HCT116 (cell line): ENCODE measurements at regions not wholly inside any gene's neighbourhood (a gene's known extent, or its start where the extent isn't known, plus 50 kb on each side); places are given as distances from the start of the nearest gene placed in this dataset.

Experiments
- CTCF ChIP-seq, 3 experiments: fragments of 200-600 bp in 1 of 3; sonication (generic) in 1 of 3; IDR thresholded peaks in 2 of 3; conservative IDR thresholded peaks in 1 of 3; 2 replicates each; pipeline ENCODE4 v1.5.1; 2012 to 2017; ENCODE audit warnings: low read depth in 2 of 3, low read length in 2 of 3, antibody characterized with exemption in 1 of 3, borderline replicate concordance in 1 of 3, control low read depth in 1 of 3, mild to moderate bottlenecking in 1 of 3, mixed read lengths in 1 of 3, mixed run types in 1 of 3, moderate library complexity in 1 of 3; ENCODE audit not compliant: insufficient read depth in 1 of 3
- JUND ChIP-seq: IDR thresholded peaks from 2 replicates; pipeline ENCODE4 v1.6.1; 2012
- SP1 ChIP-seq: IDR thresholded peaks from 2 replicates; pipeline ENCODE4 v1.6.1; 2012; ENCODE audit warnings: low read depth

GRCh38 chr3:107249132-107249531 is 128.1 kb upstream of the CCDC54 start:
- TF ChIP-seq SP1 (no peak), CTCF (IDR thresholded peaks at IDR 0.05 in 2 of 3, conservative IDR thresholded peaks at IDR 0.05 in 1 of 3; ENCODE audit: borderline replicate concordance in 1 of 3, insufficient read depth in 1 of 3, low read depth in 2 of 3, low read length in 2 of 3) (no peak), JUND (no peak)
